Mesendoderm (in vitro differentiated cells): ENCODE measurements at regions not wholly inside any gene's neighbourhood (a gene's known extent, or its start where the extent isn't known, plus 50 kb on each side); places are given as distances from the start of the nearest gene placed in this dataset.

Experiments
- DNase-seq: peaks from one replicate; pipeline ENCODE4 v3.0.0; 2013
- H2AK5ac ChIP-seq: 2 replicates; pipeline ENCODE4 v1.6.1; 2013; ENCODE audit warnings: low read length, inconsistent platforms
- H2BK120ac ChIP-seq: 2 replicates; pipeline ENCODE4 v1.6.1; 2013; ENCODE audit warnings: low read depth, mild to moderate bottlenecking, low read length, moderate library complexity, mixed read lengths
- H2BK15ac ChIP-seq: replicated peaks from 2 replicates; pipeline ENCODE4 v1.6.1; 2013; ENCODE audit warnings: low read depth, mild to moderate bottlenecking, moderate library complexity
- H2BK5ac ChIP-seq: 2 replicates; pipeline ENCODE4 v1.6.1; 2013; ENCODE audit warnings: low read length, inconsistent platforms
- H3K18ac ChIP-seq: 2 replicates; pipeline ENCODE4 v1.6.1; 2013; ENCODE audit warnings: mild to moderate bottlenecking, low read length, mixed read lengths
- H3K23ac ChIP-seq: one replicate; pipeline ENCODE4 v1.6.1; 2013; ENCODE audit warnings: low read length
- H3K27ac ChIP-seq: 2 replicates; pipeline ENCODE4 v1.5.1; 2013; ENCODE audit warnings: low read depth, mild to moderate bottlenecking, inconsistent platforms, low read length, moderate library complexity
- H3K27me3 ChIP-seq: 2 replicates; pipeline ENCODE4 v1.6.1; 2013; ENCODE audit warnings: low read length, control low read depth, mild to moderate bottlenecking, inconsistent platforms; ENCODE audit not compliant: insufficient read depth, poor library complexity
- H3K36me3 ChIP-seq: 2 replicates; pipeline ENCODE4 v1.6.1; 2013; ENCODE audit warnings: low read length, inconsistent platforms; ENCODE audit not compliant: control insufficient read depth, insufficient read depth
- H3K4ac ChIP-seq: one replicate; pipeline ENCODE4 v1.6.1; 2013; ENCODE audit warnings: low read depth, mild to moderate bottlenecking, low read length, moderate library complexity
- H3K4me1 ChIP-seq: 2 replicates; pipeline ENCODE4 v1.6.1; 2013; ENCODE audit warnings: low read depth, low read length, inconsistent platforms; ENCODE audit not compliant: control insufficient read depth
- H3K4me2 ChIP-seq: 2 replicates; pipeline ENCODE4 v1.6.1; 2013; ENCODE audit warnings: low read length
- H3K4me3 ChIP-seq: 2 replicates; pipeline ENCODE4 v1.5.1; 2013; ENCODE audit warnings: mild to moderate bottlenecking, low read length
- H3K56ac ChIP-seq: one replicate; pipeline ENCODE4 v1.6.1; 2013; ENCODE audit warnings: low read length
- H3K79me1 ChIP-seq: 2 replicates; pipeline ENCODE4 v1.6.1; 2013; ENCODE audit warnings: low read length, inconsistent platforms
- H3K79me2 ChIP-seq: 2 replicates; pipeline ENCODE4 v1.6.1; 2013; ENCODE audit warnings: mild to moderate bottlenecking, low read length; ENCODE audit not compliant: control insufficient read depth, insufficient read depth
- H3K9ac ChIP-seq: 2 replicates; pipeline ENCODE4 v1.6.1; 2013; ENCODE audit warnings: low read length, inconsistent platforms
- H4K5ac ChIP-seq: one replicate; pipeline ENCODE4 v1.6.1; 2013; ENCODE audit warnings: low read length
- H4K8ac ChIP-seq: one replicate; pipeline ENCODE4 v1.6.1; 2013; ENCODE audit warnings: low read depth, mild to moderate bottlenecking, control low read depth, low read length, moderate library complexity
- WGBS: extraction: QIAGEN DNeasy Blood & Tissue Kit; methylation state at CpG from one replicate; pipeline ENCODE4 v1.1.7; 2013; ENCODE audit warnings: low lambda C conversion rate, missing lambda C conversion rate; ENCODE audit not compliant: insufficient coverage; ENCODE audit errors: extremely low coverage; 5-methylcytosine and 5-hydroxymethylcytosine counted together

- no peak overlapping the region for H4K8ac ChIP-seq
- H3K9ac ChIP-seq, result no peak overlapping the region
- WGBS, result no CpG with 5 or more reads among the region's 2 CpGs
- H2AK5ac ChIP-seq, result no peak overlapping the region
- no peak overlapping the region for H3K4ac ChIP-seq
- no peak overlapping the region for H4K5ac ChIP-seq
- no peaks in the 10 kb centered on the region for H3K79me2 ChIP-seq
- H3K36me3 ChIP-seq, result no peaks in the 10 kb centered on the region
- H3K18ac ChIP-seq, result no peak overlapping the region
- no peaks in the 10 kb centered on the region for H3K4me1 ChIP-seq
- no peak overlapping the region for H3K56ac ChIP-seq
- H2BK15ac ChIP-seq, result no peak overlapping the region
- DNase-seq, result no peak
- H2BK120ac ChIP-seq, result no peak overlapping the region
- H3K27ac ChIP-seq, result no peak overlapping the region
- H3K4me3 ChIP-seq, result no peak overlapping the region
- no peak overlapping the region for H3K23ac ChIP-seq
- H2BK5ac ChIP-seq, result no peak overlapping the region
- no peaks in the 10 kb centered on the region for H3K27me3 ChIP-seq
- no peak overlapping the region for H3K4me2 ChIP-seq
- no peaks in the 10 kb centered on the region for H3K79me1 ChIP-seq
Measured at GRCh38 chr3:140752499-140752898, 74.6 kb downstream of the TRIM42 start.

- no peaks in the 10 kb centered on the region for H3K27me3 ChIP-seq
- no peak overlapping the region for H2AK5ac ChIP-seq
- H2BK15ac ChIP-seq, result no peak overlapping the region
- H4K5ac ChIP-seq, result no peak overlapping the region
- H4K8ac ChIP-seq, result no peak overlapping the region
- no peak overlapping the region for H3K4ac ChIP-seq
- no peak overlapping the region for H3K27ac ChIP-seq
- H2BK5ac ChIP-seq, result no peak overlapping the region
- H2BK120ac ChIP-seq, result no peak overlapping the region
- no peak overlapping the region for H3K56ac ChIP-seq
- H3K79me1 ChIP-seq, result no peaks in the 10 kb centered on the region
- no peak overlapping the region for H3K9ac ChIP-seq
- WGBS, result no CpG with 5 or more reads among the region's 4 CpGs
- H3K4me2 ChIP-seq, result no peak overlapping the region
- H3K4me1 ChIP-seq, result no peaks in the 10 kb centered on the region
- no peak overlapping the region for H3K18ac ChIP-seq
- H3K79me2 ChIP-seq, result no peaks in the 10 kb centered on the region
- H3K36me3 ChIP-seq, result no peaks in the 10 kb centered on the region
- H3K4me3 ChIP-seq, result no peak overlapping the region
- DNase-seq, result no peak
- H3K23ac ChIP-seq, result no peak overlapping the region
Measured at GRCh38 chr3:140753865-140754754, 76.2 kb downstream of the TRIM42 start.

GRCh38 chr3:140754936-140755335, 77.1 kb downstream of the TRIM42 start:
- Histone ChIP-seq H2BK5ac (no peak overlapping the region), H3K27me3 (no peaks in the 10 kb centered on the region), H3K79me2 (no peaks in the 10 kb centered on the region), H3K4me3 (no peak overlapping the region), H2BK120ac (no peak overlapping the region), H3K4me1 (no peaks in the 10 kb centered on the region), H3K4me2 (no peak overlapping the region), H4K8ac (no peak overlapping the region), H3K18ac (no peak overlapping the region), H3K4ac (no peak overlapping the region), H3K27ac (no peak overlapping the region), H2AK5ac (no peak overlapping the region), H3K79me1 (no peaks in the 10 kb centered on the region), H4K5ac (no peak overlapping the region), H3K23ac (no peak overlapping the region), H3K36me3 (no peaks in the 10 kb centered on the region), H3K9ac (no peak overlapping the region), H3K56ac (no peak overlapping the region), H2BK15ac (no peak overlapping the region)
- WGBS, result no CpG with 5 or more reads among the region's 8 CpGs
- DNase-seq, result no peak

- Histone ChIP-seq H3K4ac (no peak overlapping the region), H3K27me3 (no peaks in the 10 kb centered on the region)
Measured at GRCh38 chr3:140756240-140757016, 78.6 kb downstream of the TRIM42 start.

GRCh38 chr3:140758791-140759444, 81.1 kb downstream of the TRIM42 start:
- no peak overlapping the region for H3K27ac ChIP-seq
- H3K23ac ChIP-seq, result no peak overlapping the region
- WGBS, result no CpG with 5 or more reads among the region's 7 CpGs
- H3K4me3 ChIP-seq, result no peak overlapping the region
- H2BK120ac ChIP-seq, result no peak overlapping the region
- H3K79me1 ChIP-seq, result no peaks in the 10 kb centered on the region
- no peaks in the 10 kb centered on the region for H3K79me2 ChIP-seq
- H4K5ac ChIP-seq, result no peak overlapping the region
- no peak overlapping the region for H2BK5ac ChIP-seq
- H3K4me2 ChIP-seq, result no peak overlapping the region
- no peaks in the 10 kb centered on the region for H3K4me1 ChIP-seq
- no peak overlapping the region for H3K9ac ChIP-seq
- no peak overlapping the region for H2BK15ac ChIP-seq
- no peak overlapping the region for H3K56ac ChIP-seq
- no peak overlapping the region for H4K8ac ChIP-seq
- no peak overlapping the region for H3K4ac ChIP-seq
- DNase-seq, result no peak
- no peaks in the 10 kb centered on the region for H3K36me3 ChIP-seq
- H2AK5ac ChIP-seq, result no peak overlapping the region
- H3K27me3 ChIP-seq, result no peaks in the 10 kb centered on the region
- no peak overlapping the region for H3K18ac ChIP-seq

More at GRCh38 chr3:140756240-140757016, 78.6 kb downstream of the TRIM42 start:
- H3K23ac ChIP-seq, result no peak overlapping the region
- H3K27ac ChIP-seq, result no peak overlapping the region
- no CpG with 5 or more reads among the region's 1 CpG for WGBS
- H4K5ac ChIP-seq, result no peak overlapping the region
- no peak overlapping the region for H4K8ac ChIP-seq
- H2AK5ac ChIP-seq, result no peak overlapping the region
- no peaks in the 10 kb centered on the region for H3K4me1 ChIP-seq
- H3K36me3 ChIP-seq, result no peaks in the 10 kb centered on the region
- H2BK5ac ChIP-seq, result no peak overlapping the region
- H3K79me2 ChIP-seq, result no peaks in the 10 kb centered on the region
- H3K4me3 ChIP-seq, result no peak overlapping the region
- H3K18ac ChIP-seq, result no peak overlapping the region
- no peak overlapping the region for H3K4me2 ChIP-seq
- H2BK15ac ChIP-seq, result no peak overlapping the region
- no peak overlapping the region for H2BK120ac ChIP-seq
- H3K56ac ChIP-seq, result no peak overlapping the region
- no peak for DNase-seq
- no peaks in the 10 kb centered on the region for H3K79me1 ChIP-seq
- no peak overlapping the region for H3K9ac ChIP-seq
